A172 (cell line): ENCODE measurements at regions not wholly inside any gene's neighbourhood (a gene's known extent, or its start where the extent isn't known, plus 50 kb on each side); places are given as distances from the start of the nearest gene placed in this dataset.
"Not testable (repeated sequence)": the region's sequence is repeated elsewhere in the genome, so short reads cannot be mapped to it uniquely, and the experiment has no call there.

Source experiments
- DNase-seq: peaks from one replicate; pipeline ENCODE4 v3.0.0-alpha.2; 2015; ENCODE audit warnings: low spot score

DNA sequence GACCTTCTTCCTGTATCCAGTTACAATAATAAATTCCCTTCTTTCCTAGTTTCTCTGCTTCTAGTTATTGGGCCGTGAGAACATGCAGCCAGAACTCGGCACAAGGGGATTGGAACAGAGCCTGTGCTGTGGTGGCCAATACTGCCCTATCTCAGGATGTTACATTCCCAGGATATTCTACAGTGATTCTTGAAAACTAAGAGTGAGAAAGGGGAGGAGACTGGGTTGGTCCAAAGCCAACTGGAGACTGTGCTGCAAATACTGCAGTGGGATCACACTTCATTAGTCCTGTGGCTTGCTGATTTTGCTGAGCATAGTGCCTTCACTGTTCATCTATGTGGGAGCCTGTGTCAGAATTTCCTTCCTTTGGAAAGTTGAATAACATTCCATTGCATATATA is 456.8 kb downstream of the RPIA start:
- not testable (repeated sequence) for DNase-seq

DNA sequence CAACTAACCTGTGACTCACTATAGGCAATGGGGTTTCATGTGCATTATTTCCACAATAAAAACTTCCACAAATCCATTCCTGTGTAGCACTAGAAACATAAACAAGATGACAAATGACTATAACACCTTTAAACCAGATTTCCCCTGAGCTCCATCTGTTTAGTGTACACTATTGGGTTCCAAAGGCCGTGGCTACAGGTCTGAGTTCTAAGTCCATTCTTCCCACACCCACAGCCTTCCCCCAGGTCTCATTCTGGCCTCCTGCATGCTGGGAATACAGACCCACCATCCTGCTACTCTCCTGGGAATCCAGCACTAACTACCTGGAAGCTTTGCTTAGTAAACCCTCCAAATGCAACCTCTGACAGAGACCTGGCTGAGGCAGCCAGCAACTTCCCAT is 460.2 kb downstream of the RPIA start:
- DNase-seq: not testable (repeated sequence)

DNA sequence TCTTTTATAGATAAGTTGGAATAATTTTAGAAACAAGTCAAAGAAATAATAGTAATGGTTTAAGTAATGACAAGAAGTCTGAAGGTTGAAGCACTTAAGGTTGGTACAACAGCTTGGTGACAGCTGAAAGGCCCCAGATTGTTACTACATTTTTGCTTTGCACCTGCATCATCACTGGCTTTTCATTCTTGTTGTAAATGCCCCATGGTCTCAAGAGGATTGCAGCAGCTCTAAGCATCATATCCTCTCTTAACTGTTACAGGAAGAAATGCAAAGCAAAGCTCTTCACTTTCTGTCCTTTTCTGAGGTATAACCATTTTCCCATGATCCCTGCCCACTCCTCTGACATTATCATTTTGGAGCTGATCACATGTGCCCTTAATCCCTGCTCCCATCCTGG is 461.0 kb downstream of the RPIA start:
- DNase-seq: not testable (repeated sequence)

DNA sequence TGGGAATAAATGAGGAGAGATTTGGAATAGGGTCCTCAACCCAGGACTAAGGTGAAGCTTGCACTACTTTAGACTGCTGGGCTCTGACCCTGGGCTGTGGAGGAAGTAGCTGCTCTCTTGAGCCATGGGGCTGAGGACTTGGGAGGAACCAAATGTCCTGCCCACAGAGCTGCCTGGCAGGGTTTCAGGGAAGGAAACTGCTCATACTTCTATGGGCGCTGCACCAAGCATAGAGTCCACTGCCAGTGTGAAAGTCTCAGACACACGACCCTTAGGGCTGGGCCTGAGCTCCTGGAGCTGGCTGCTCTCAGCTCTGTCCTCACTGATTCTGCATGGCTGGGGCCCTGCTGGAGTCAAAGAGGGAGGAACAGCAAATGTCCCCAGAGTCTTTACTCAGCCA is 461.7 kb downstream of the RPIA start:
- not testable (repeated sequence) for DNase-seq

DNA sequence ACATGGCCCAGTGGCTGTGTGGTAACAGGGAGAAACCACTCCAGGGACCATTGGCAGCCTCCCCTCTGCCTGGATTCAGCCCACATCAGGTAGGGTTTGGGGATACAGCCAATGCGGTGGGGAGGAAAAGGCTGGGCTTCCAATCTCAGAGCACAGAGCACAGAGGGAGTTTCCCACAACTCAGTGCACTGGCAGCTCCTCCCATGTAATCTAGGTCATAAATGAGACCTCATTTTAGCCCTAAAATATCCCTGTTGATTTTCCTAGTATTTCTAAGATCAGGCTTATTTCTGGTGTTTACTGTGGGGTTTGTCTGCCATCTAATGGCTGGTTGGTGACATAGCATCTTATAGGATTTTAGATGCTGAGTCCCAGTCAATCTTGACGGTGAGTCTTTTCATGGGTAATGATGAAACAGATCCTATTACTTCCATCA is 462.8 kb downstream of the RPIA start:
- DNase-seq: not testable (repeated sequence)

DNA sequence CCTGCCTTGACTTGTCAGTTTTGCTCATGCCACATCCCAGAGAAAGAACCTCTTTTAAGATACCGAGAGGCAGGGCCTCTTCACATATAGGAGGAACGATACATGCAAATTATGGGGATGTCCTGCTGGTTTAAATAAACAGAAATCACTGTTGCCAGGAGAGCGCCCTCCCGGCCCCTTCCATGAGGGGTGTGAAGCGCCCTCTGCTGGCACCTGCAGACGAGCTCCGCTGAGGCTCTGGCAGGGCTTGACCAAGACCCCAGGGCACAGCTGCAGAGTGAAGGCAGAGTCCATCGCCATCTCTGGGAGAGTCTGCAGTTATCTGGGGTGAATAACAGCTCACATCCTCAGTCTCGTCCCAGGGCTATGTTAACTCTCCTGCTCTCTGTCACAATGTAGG is 468.8 kb downstream of the RPIA start:
- not testable (repeated sequence) for DNase-seq

DNA sequence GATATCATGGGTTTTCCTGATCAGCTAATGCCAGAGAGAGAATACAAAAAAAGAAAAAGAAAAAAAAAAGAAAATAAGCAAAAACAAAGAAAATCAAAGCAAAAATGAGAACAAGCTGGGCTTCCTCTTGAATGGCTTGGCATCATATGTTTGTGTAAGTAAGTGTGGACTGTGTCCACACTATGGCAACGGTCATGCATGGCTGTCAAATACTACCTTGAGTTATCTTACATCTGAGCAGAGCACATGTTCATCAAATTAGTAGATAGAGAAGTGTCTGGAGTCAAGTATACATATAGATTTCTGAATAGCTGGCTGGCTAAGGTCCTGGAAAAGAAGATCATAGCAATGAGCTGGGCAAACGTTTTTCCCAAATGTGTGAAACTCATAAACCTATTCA is 470.2 kb downstream of the RPIA start:
- DNase-seq: not testable (repeated sequence)

DNA sequence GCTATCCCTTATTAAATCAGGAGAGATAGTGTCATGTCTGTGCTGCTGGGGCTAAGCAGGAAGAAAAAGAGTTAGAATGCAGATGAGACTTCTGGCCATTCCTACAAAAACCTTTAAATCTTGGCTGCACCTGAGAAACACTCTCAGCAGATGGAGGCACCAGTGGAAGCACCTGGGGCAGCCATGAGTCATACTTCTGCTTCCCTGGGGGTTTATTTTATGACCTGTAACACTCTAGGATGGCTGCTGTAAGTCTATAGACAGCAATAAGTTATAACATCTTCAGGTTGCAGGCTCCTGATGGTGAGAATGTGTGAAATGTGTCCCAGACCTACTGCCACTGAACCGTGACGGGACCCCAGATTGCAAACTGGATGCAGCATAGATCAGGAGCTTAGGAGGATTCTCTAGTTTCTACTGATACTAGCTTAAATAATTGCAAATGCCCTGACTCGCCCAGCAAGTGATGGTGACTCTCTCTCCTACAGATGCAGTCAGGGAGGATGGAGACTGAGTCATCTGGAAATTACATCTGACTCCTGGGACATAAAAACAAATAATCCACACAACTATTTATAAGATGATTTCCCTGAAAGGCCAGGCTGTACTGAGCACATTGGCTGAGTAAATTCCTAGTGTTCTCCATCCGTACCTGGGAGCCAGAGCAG is 479.2 kb downstream of the RPIA start:
- not testable (repeated sequence) for DNase-seq

DNA sequence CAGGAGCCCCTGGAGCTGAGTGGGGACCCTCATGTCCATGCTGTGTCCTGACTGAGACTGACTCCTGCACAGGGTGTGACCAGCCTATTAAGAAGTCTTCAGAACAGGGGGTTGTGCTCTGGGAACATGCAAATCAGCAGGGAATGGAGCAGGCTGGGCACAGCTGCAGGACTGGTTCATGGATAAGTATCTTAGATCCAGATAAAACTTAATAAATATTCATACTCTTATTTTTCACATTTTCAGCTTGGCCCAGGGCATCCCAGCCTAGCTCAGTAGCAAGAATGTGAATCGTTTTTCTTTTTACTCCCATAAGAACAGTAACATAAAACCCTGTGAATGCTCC is 479.7 kb downstream of the RPIA start:
- not testable (repeated sequence) for DNase-seq

DNA sequence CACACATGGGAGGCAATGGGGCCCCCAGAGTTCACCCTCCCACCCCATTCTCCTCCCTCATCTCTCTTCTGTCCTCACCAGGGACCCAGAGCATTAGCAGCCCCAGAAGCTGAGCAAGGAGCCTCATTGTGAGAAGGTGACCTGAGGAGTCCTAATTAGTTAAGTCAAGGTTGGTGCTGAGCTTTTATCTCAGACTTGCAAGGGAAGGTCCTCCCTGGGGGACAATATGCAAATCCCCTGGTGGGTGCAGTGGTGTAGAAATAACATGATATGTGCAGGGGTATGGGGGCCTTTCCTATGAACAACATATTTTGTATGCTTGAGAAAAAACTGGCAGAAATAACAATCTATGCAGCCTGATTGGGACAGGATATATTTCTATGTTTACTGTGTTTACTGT is 485.5 kb downstream of the RPIA start:
- DNase-seq: not testable (repeated sequence)

DNA sequence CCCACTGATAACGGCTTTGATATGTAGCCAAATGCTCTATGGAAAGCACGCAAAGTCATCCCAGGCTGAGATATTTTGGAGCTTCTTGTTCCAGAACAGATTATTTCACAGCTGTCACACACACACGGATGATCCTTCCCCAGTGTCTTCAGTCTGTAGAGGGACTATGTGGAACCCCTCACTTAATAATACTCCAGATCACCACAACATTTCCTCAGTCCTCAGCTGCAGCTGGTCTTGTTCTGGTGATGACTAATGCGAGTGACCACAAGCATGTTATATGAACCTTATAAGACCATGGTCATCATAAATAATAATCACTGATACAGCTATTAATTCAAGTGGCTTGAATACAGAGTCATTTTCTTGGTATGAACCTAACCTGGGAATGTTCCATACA is 490.7 kb downstream of the RPIA start:
- DNase-seq: not testable (repeated sequence)

DNA sequence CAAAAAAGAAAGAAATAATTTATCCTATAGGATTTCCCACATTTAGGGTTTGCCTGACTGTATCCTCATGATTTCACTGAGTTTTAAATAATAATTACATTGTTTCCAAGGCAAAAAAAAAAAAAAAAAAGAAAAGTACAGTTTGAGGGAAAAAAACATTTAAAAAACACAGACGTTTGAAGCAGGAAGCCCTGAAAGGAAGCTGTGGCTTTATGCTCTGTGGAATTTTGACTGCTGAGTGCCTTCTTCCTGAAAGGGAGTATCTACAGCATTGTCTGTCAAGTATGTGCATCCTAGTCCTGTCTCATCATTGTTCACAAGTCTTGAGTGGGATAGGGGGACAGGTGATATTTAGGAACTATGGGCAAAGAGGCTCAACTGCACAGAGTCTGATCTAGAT is 493.3 kb downstream of the RPIA start:
- not testable (repeated sequence) for DNase-seq

DNA sequence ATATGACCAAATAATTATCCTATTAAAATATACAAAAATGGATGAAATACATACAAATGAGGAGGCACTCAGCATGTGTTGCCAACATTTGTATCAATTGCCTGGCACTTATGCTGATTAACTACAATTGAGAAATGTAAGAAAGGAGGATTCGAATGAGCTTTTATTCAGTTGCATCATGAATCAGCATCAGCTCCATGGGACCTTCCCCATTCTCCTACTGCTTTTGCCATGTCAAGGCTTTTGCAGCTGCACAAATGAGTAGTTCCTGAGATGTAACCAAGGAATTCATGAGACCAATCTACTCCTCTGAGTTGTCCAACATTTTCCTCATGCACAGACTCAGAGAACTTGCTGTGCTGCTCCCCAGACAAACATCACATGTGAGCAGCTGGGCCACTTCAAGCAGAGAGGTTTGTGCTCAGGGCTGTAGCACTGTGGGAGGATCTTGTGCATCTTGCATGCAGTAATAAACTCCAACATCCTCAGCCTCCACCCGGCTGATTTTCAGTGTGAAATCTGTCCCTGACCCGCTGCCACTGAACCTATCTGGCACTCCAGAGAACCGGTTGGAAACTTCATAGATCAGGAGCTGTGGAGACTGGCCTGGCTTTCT is 504.3 kb downstream of the RPIA start:
- DNase-seq: not testable (repeated sequence)

DNA sequence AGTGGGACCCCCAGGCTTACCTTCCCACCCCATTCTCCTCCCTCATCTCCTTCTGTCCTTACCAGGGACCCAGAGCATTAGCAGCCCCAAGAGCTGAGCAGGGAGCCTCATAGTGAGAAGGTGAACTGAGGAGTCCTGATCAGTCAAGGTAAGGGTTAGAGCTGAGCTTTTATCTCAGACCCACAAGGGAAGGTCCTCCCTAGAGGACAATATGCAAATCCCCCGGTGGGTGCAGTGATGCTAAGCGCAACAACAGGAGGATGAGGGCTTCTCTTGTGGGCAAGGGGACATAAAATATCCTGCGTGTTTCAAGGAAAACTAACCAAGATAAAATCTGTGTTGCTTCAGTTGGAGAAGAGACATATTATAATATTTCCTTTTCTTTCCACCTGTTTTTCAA is 505.2 kb downstream of the RPIA start:
- DNase-seq: not testable (repeated sequence)

DNA sequence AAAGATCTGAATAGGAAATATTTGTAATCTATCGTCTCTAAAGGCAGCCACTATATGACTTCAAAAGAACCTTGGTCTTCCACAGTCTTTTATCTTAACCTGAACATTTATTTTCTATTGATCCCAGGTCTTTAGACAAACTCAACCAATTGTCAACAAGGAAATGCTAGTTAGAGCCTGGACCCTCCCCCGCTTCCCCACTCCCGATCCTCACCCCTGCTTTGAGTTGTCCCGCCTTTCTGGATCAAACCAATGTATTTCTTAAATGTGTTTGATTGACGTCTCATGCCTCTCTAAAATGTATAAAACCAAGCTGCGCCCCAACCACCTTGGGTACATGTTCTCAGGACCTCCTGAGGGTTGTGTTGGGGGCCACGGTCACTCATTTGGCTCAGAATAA is 506.6 kb downstream of the RPIA start:
- DNase-seq: not testable (repeated sequence)

DNA sequence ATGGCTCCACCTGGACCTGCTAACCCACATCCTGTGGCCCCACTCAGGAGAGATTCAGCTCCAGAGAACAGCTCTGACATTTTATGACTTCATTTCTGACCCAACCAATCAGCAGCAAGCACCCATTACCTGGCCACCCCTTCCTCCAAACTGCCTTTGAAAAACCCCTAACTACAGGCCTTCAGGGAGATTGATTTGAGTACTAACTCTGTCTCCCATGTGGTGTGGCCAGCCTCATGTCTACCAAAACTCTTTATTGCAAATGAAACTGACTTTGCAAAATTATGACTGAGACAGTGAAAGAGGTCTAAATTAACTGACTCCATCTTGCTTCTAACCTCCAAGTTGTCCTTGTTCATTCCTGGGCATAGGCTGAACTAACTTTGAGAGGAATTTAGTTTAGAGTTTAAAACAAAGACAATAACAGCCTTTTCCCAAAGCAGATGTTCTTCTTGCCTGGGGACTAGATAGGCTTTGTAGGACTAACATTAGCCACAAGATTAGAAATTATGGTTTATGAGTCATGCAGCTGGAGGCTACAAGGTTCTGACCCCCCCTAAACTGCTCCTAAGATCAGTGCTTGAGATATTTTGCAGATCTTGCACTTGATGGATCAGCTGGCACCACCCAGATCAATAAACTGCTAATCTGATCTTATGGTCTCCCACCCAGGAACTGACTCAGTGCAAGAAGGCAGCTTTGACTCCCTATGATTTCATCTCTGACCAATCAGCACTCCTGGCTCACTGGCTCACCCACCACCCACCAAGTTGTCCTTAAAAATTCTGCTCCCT is 508.2 kb downstream of the RPIA start:
- not testable (repeated sequence) for DNase-seq

DNA sequence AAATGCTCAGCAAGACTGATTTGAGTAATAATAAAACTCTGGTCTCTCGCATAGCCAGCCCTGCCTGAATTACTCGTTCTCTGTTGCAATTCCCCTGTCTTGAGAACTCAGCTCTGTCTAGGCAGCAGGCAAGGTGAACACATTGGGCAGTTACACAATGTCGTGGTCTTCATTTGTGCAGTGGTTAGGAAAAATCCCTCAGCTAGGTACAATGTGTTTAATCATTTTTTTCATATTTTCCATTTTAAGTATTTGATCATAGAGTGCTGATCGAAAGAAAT is 508.7 kb downstream of the RPIA start:
- not testable (repeated sequence) for DNase-seq

DNA sequence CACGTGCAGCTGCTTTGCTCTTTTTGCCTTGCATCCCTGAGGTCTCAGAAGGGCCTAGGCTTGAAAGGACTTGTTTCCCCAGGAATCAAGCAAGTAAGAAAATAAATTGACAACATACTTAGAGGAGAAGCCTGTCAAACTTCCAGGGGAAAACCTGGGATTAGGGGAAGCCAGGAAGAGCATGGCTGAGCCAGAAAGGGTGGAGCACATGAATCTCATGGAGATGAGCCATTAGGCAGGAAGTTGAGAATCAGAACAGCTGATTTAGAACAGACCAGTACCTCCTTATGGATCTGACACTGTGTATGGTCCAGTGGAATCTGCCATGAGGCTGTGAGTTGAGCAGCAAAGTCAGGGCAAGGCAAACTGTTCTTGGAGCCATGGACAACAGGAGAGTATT is 511.0 kb downstream of the RPIA start:
- DNase-seq: not testable (repeated sequence)

DNA sequence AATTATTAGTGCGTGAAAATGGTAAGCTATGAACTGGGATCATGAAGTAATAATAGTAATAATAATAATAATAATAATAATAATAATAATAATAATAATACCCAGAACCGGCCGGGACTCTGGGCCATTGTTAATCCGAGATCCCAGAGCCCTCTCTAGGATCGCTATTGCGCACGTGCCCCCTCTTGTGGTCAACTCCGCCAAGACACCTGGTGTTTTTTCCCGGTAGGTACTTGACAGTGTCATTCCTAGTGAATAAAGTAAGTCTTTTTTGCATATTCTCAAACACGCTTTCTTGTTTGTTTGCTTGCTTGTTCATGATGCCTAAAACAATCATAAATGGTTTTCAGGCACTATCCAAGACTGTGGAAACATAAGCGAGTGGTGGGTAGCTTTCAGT is 513.7 kb downstream of the RPIA start:
- DNase-seq: peak; percentile 10

DNA sequence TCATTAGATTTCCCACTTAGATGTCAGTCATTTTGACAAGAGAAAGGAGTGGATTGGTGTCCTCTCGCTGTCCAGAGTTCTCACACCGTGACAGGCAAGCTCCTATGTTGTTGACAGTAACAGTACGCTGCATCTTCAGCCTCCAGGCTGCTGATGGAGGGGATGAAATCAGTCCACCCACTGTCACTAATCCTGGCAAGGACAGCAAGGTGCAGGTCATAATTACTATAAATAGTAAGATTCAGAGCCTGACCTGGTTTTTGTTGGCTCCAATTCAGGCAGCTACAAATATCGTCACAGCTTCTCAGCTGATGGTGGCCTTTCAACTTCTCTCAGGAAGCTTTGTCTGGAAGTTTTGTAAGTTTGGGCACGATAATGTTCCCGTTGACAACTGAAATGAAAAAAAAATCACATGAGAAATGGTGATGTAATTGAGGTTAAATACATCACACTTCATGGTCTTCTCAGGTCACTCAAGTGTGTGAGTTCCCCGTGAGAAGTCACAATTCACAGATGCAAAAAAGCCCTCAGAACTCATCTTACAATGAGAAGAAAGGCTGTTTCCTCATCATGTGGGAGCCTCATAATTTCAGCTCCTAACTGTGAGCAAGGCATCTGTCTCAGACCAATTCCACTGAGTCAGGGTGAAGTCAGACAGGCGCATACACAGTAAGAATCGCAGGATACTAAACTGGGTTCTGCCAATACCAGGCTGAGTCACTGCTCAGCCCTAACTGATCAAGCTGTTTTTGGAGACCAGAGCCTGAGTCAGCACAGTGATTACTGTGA is 516.9 kb downstream of the RPIA start:
- not testable (repeated sequence) for DNase-seq

DNA sequence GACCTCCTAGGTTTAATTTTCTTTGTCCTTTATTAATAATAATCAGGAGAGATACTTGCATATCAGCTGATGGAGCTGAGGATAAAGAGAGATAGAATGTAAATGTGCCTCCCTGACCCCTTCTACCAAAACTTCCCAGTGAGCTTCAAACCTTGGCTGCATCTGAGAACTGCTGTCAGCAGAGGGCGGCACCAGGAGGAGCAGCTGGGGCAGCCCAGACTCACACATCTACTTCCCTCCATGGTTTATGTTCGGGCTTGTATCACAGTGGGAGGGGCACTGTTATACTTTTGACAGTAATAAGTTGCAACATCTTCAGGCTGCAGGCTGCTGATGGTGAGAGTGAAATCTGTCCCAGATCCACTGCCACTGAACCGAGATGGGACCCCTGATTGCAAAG is 521.7 kb downstream of the RPIA start:
- DNase-seq: not testable (repeated sequence)

DNA sequence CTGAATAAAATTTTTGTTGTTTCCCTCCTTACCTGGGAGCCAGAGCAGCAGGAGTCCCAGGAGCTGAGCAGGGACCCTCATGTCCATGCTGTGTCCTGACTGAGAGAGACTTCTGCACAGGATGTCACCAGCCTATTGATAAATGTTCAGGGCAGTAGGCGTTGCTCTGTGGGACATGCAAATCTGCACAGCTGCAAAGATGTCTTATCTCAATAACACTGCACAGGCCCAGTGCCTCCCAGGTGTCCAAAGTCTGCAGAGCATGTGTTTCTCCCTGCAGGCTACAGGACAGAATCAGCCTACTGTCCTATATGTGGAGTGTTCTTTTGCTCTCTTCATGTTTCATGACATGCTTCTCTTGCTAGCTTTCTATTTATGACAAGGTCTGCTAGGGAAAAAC is 522.3 kb downstream of the RPIA start:
- not testable (repeated sequence) for DNase-seq
